ENCODE measurements at regions not wholly inside any gene's neighbourhood (a gene's known extent, or its start where the extent isn't known, plus 50 kb on each side); places are given as distances from the start of the nearest gene placed in this dataset.

DNA sequence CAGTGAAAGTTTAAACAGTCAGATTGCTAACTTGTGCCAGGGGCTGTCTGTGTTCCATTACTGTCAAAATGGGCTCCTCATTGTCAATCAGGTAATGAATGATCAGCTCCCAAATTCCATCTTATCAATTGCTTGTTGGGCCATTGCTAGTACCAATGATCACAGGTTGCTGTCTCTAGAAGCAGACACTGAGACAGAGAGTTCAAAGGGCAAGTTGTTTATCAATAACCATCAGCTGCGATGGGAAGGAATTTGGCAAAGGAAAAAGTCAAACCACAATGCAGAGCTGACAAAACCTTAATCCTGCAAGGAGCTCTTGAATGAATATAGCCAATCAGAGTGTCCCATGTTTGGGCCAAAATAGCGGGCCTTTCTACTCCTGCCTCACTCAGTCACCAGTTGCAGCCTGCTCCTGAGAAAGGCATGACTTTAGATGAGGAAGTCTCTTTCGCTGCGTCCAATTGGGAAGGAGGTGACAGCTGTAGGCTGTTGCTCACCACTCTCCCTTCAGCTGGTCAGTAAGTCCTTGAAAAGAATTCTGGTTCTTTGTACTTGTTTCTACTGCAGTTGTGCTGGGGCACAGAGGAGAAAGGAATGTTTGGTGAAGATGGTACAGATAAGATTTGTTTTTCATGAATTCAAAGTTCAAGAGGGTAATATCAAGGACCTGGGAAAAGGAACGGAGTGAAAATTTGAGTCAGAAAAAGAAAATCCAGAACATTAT is 179.2 kb upstream of the PDE3A start:
- DNase-seq (ENCODE audit: low read depth, low spot score), result peak; percentile 60

DNA sequence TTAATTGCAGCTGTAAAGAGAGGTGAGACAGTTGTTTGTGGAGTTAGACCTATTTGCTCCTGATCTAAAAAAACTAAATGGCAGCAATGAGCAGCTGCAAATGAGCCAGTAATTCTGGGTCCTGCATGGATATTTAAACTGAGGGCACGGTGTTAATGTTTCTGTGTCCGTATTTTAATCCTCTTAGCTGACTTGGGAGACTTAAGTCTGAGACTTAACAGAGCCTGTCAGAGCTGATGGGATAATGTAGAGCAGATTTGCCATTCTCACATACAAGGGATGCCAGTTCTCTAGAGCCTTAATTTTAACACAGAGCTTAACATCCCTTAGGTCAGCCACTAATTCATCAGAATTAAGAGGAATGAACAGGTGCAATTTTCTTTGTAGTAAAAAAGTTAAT is 178.6 kb upstream of the PDE3A start:
- peak; percentile 3 for DNase-seq (ENCODE audit: low read depth, low spot score)

DNA sequence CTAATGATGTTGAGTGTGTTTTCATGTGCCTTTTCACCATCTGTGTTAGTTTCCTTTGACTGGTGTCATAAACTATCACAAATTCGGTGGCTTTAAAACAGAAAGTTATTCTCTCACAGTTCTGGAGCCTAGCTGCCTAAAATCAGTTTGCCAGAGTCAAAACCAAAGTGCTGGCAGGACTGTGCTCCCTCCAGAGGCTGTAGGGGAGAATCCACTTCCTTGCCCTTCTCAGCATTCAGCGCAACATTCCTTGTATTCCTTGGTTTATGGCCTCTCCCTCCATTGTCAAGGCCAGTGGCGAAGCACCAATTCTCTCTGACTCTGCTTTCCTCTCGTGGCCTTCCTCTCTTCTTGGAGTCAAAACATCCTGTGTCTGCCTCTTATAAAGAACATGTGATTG is 174.2 kb upstream of the PDE3A start:
- peak; percentile 55 for DNase-seq (ENCODE audit: low read depth, low spot score)

DNA sequence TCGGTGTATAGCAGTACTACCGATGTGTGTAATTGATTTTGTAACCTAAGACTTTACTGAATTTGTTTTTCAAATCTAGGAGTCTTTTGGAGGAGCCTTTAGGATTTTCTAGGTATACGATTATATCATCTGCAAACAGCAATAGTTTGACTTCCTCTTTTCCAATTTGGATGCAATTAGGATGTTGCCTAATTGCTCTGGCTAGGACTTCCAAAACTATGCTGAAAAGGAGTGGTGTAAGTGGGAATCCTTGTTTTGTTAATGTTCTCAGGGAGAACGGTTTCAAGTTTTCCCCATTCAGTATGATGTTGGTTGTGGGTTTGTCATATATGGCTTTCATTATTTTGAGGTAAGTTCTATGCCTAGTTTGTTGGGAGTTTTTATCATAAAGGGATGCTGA is 171.6 kb upstream of the PDE3A start:
- no peak for DNase-seq (ENCODE audit: low read depth, low spot score)

DNA sequence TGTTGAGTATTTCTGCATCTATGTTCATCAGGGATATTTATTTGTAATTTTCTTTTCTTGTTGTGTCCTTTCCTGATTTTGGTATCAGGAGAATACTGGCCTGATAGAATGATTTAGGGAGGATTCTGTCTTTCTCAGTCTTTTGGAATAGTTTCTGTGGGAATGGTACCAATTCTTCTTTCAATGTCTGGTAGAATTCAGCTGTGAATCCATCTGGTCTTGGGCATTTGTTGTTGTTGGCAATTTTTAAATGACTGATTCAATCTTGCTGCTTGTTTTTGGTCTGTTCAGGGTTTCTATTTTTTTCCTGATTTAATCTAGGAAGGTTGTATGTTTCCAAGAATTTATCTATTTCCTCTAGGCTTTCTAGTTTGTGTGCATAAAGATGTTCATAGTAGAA is 170.9 kb upstream of the PDE3A start:
- DNase-seq (ENCODE audit: low read depth, low spot score), result no peak

DNA sequence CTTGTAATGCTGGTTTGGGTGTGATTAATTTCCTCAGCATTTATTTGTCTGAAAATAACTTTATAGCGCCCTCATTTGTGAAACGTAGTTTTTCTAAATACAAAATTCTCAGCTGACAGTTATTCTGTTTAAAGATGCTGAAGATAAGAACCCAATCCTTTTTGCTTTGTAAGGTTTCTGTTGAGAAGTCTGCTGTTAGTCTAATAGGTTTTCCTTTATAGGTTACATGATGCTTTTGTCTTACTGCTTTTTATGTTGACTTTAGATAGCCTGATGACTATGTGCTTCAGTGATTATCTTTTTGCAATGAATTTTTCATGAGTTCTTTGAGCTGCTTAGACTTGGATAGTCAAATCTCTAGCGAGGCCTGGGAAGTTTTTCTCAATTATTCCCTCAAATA is 168.6 kb upstream of the PDE3A start:
- no peak for DNase-seq (ENCODE audit: low read depth, low spot score)

DNA sequence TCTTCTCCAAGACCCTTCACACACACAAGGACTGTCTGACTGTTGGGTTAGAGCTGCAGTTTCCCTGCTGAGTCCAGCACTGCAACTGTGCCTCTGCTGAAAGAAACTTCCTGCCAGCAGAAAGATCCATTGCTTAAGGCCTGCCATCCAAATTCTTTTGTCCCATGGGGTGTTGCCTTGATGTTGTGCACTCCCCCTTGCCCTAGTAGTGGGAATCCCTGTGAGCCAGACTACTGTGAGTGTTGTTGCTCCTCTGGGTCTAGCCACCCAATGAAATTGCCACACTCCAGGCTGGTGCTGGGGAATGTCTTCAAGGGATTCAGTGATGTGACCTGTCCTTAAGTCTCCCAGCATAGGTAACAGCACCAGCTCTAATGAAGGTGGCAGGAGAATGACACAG is 166.6 kb upstream of the PDE3A start:
- no peak for DNase-seq (ENCODE audit: low read depth, low spot score)

DNA sequence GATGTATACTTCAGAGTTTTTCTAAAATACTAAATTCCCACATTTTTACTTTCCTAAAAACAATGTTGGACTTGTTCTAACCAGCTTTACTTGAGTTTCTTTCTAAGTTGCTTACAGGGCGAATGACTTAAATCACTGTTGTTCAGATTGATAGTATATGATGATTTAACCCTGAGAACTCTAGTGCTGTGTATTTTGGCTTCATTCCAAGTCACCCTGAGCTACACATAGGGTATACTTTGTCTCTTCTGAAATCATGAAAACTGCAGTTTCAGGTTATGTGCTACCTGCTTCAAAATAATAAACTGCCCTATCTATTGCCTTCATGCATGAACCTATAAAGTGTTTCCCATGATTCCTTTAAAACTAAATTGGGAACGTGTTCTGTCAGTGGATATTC is 162.5 kb upstream of the PDE3A start:
- DNase-seq (ENCODE audit: low read depth, low spot score), result no peak

DNA sequence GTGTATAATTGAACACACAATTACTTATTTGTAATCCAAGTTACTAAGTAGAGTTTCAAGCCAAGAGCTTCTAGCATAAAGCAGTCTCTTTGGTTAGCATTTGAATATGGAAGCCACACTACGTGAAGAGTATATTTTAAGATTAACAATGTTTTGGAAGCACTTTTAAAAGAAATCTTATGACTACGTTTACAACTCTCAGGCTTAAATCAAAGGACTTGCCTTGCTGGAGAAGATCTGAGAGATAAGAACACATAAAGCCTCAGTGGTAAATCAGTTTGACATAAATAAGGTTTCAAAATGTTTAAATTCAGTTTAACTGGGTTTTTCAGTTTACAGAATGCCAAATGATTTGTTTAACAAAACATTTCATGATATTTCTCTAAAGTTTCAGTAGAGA is 161.9 kb upstream of the PDE3A start:
- no peak for DNase-seq (ENCODE audit: low read depth, low spot score)

DNA sequence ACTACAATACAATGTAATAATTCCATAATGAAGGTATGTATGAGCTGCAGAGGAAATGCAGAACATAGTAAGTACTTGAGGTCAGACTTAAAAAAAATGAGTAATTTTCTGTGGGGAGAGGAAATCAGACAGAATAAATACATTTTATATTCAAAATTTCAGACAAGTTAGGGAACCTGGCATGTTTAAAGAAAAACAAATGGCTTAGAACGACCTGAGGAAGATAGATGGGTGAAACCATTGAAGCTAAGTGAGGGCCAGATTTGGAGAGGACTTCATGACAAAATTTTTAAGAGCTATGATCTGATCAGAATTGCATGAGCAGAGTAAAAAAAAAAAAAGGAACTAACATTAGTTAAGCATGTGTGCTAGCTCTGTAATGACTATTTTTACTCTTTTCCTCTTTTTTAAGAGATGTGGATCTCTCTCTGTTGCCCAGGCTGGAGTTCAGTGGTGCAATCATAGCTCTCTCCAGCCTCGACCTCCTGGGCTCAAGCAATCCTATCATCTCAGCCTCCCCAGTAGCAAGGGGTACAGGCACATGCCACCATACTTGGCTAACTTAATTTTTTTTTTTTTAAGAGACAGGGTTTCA is 157.6 kb upstream of the PDE3A start:
- no peak for DNase-seq (ENCODE audit: low read depth, low spot score)

DNA sequence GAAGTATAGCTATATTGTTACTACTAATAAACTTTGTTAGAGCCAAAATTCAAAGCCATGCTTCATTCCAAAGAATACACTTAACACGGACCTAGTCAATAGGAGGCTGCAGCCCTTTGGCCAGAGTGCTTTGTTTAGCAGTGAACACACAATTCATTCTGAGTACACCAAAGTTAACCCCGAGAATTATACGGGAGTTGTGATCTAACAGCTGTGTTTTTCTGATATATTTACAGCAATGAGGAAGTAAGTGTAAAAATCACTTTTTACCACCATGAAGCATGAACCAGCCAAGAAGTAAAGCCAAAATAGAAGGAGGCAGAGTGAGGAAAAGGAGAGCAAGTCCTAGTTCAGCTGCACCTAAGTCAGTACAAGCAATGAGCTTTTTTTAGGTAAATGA is 156.8 kb upstream of the PDE3A start:
- no peak for DNase-seq (ENCODE audit: low read depth, low spot score)

DNA sequence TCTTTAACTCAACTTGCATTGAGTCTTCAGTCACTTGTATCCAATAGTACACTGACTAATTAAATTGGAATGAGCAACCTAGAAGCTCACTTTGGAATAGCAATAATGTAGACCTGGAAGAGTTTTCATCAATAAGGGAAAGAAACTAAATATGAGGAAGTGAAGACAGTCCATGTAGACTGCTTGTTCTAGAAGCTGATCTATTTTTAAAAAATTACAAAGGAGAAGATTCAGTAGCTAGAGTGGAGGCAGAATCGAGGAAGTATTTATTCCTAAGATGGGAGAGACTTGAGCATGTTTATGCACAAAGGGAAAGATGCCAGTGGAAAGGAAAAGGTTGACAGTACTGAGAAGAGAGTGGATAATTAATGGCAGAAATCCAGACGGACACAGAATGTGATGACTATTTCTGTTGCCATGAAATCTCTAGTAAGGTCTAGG is 156.3 kb upstream of the PDE3A start:
- no peak for DNase-seq (ENCODE audit: low read depth, low spot score)

DNA sequence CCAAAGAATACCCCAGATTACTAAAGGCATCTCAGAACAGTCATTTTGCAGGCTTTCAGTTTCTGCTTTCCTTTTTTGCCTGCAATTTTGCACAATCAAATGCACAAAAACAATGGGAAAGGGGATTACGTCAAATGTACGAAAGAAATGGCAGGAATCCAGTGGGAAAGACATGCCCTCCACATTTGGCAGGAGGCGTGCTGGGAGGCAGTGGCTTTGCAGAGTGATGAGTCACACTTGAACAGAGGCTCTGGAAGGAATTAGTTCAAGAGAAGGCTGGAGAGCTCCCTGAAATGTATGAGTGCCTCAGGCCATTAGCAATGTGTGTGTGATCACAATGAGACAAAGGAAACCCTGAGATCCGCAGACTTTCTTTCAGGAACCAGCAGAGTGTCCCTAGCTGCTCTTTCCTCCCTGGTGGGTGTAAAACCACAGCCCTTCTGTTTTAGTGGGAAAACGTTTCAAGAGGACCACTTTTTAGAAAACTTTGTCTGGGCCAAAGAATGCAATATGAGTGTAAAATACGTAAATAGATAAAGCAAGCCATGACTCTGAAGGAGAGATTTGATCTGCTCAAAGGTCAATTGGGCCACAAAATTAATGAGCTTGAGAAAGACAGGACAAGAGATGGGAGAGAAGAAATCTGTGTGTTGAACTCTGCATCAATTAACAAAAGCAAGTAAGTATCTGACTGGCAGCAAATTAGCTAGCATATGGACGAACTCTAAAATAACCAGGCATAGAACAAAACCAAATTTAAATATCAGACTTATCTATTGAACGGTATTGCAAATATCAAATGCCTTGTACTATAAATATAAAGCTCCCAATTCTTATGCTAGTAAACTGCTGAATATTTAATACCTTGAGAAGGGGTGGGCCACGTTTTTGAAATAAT is 155.4 kb upstream of the PDE3A start:
- peak; percentile 96 for DNase-seq (ENCODE audit: low read depth, low spot score)

DNA sequence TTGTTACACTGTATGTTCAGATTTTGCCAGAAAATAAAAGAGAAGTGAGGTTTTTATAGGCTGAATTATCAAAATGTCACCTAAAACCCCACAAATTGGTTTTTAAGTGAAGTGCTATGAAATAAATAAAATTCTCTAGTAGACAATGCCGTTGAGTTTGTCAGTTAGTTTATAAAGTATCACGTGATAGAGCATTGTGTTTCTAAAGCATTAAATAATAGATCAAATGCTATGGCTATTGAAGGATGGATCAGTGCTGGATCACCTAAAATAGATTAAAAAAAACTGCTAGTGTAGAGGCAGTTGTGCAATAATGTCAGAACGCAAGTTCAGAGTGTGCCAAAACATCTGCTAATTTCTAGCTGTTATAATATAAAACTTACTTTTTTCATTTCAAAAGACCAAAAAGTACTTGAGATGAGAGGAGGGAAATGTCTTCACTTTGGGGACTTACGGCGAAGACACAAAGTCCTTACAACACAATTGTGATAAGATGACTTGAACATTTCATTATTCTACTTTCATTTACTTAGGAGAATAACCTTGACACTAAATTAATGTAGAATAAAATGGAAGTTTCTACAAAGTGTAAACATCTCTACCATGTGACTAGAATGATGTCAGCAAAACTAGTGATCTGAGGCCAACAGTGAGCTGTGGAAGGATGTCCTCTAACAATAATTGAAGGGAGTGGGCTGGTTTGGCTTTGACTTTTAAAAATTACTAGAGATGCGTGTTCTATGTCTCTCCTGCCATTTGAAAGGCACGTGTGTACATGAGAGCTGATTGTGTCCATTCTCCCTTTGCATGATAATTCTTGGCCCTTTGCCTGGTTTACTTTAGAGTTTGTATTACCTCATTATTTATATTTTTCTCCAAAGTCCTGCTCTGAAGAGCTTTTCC is 154.4 kb upstream of the PDE3A start:
- DNase-seq (ENCODE audit: low read depth, low spot score), result no peak

DNA sequence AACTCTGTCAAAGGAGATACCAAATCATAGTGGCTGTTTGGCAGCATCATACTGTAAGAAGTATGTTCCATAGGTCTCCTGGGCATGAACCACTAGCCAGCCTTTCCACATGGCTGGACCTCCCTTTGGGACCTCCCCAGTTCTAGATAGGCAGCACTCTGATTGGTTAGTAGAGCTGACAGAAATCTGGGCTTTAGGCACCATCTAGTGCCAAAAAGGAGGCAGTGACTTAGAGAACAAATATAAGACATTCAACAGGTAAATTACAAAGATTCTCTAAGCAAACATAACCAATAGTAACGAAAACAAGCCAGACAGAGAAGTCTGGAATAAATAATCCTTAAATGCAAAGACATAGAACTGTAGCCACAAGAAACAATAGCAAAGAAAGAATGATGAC is 148.0 kb upstream of the PDE3A start:
- peak; percentile 40 for DNase-seq (ENCODE audit: low read depth, low spot score)

DNA sequence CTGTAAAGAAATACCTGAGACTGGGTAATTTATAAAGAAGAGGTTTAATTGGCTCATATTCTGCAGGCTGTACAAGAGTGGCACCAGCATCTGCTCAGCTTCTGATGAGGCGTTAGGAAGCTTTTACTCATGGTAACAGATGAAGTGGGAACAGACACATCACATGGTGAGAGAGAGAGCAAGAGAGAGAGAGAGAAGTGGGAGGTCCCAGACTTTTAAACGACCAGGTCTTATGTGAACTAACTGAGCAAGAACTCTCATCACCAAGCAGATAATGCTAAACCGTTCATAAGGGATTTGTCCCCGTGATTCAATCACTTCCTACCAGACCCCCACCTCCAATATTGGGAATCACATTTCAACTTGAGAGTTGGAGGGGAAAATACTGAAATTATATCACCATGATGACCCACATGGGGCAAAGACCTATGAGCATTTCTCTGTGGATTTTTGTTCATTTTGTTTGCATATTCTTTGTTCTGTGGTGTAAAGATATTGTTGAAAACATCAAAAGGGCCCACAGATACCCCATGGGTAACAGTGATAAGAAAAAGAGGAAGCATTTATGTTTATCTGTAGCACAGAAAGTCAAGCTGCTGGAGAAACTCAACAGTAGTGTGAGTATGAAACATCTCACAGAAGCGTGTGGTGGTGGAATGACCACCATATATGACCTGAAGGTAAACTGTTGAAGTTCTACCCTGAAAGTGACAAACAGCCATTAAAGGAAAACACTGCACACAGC is 135.2 kb upstream of the PDE3A start:
- no peak for DNase-seq (ENCODE audit: low read depth, low spot score)

DNA sequence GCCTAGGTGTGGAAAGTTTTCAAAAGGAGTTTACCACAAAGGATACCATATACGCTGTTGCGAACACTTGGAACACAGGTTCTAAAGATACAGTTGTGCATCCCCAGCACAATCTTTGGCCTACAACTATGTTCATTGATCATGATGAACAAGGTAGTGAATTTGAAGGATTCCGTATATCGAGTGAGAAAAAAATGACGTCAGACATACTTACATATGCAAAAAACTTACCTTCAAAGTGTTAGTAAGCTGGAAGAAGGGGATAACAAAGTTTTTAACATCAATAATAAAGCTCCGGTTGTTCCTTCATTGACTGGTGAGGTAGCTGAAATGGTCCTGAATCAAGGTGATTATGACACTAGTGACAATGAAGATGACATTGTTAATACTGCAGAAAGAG is 133.9 kb upstream of the PDE3A start:
- no peak for DNase-seq (ENCODE audit: low read depth, low spot score)

DNA sequence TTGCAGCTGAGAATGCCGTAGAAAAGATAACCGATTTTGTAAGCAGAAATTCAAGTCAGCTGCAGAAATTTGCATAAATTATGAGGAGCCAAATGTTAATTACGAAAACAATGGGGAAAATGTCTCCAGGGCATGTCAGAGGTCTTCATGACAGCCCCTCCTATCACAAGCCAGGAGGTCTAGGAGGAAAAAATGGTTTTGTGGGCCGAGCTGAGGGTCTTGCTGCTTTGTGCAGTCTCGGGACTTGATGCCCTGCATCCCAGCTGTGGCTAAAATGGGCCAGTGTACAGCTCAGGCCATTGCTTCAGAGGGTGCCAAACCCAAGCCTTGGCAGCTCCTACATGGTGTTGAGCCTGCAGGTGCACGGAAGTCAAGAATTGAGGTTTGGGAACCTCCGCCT is 131.2 kb upstream of the PDE3A start:
- DNase-seq (ENCODE audit: low read depth, low spot score), result no peak

DNA sequence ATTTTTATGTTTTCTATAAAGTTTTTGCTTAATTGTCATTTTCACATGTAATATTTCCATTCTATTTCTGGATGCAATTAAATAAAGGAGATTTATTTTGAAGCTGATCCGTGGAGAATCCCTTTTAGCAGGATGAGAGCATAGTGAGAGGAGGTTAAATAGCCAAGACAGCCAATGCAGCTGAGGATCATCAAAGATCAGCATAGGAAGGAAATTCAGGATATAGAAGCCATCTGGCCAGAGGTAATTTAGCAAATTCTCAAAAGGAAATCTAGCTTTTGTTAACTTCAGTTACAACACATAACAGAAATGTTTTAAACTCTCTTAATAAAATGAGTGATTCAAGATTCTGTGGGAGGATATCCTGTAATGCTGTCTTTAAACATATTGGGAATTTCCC is 122.8 kb upstream of the PDE3A start:
- no peak for DNase-seq (ENCODE audit: low read depth, low spot score)

DNA sequence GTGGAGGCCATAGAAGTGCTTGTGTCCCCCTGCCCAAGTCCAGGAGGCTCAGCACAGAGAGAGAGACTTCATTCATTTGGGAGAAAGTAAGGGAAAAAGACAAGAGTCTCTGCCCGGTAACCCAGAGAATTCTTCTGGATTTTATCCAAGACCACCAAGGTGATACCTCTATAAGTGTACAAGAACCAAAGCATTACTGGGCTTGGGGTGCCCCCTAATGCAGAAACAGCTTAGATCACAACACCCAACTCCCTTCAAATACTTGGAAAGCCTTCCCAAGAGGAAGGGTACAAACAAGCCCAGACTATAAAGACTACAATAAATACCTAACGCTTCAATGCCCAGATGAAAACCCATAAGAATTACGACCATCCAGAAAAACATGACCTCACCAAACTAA is 119.7 kb upstream of the PDE3A start:
- DNase-seq (ENCODE audit: low read depth, low spot score), result no peak

DNA sequence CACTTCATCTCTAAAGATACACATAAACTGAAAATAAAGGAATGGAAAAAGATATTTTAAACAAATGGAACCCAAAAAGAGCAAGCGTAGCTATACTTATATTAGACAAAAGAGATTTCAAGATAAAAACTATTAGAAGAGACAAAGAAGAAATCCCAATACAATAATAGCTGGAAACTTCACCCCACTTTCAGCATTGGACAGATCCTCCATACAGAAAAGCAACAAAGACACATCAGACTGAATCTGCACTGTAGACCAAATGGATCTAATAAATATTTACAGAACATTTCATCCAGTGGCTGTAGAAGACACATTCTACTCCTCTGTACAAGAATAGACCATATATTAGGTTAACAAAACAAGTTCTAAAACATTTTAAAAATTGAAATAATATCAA is 117.6 kb upstream of the PDE3A start:
- no peak for DNase-seq (ENCODE audit: low read depth, low spot score)

All from ELF-1 (cell line).